Neural cell (in vitro differentiated cells): ENCODE measurements at regions not wholly inside any gene's neighbourhood (a gene's known extent, or its start where the extent isn't known, plus 50 kb on each side); places are given as distances from the start of the nearest gene placed in this dataset.

Experiments
- H2AFZ ChIP-seq: fragments of 200-600, 300-800 bp; sonication (generic), shearing (Covaris generic); 2 replicates; pipeline ENCODE4 v1.6.0; 2014; ENCODE audit warnings: low read depth, mild to moderate bottlenecking, antibody characterized with exemption, low read length, moderate library complexity
- H3F3A ChIP-seq: fragments of 200-600 bp; shearing (Covaris generic); 2 replicates; pipeline ENCODE4 v1.6.1; 2016; ENCODE audit warnings: mild to moderate bottlenecking, moderate library complexity, mixed read lengths, antibody characterized with exemption, low read length; ENCODE audit not compliant: insufficient read depth, poor library complexity, severe bottlenecking
- H3K27ac ChIP-seq: fragments of 200-600, 300-800 bp; sonication (generic), shearing (Covaris generic); 2 replicates; pipeline ENCODE4 v1.5.1; 2014; ENCODE audit warnings: mild to moderate bottlenecking, low read length, moderate library complexity
- H3K27me3 ChIP-seq: fragments of 300-800, 200-600 bp; sonication (generic), shearing (Covaris generic); 2 replicates; pipeline ENCODE4 v1.6.0; 2014; ENCODE audit warnings: mild to moderate bottlenecking, low read depth, low read length, moderate library complexity; ENCODE audit not compliant: insufficient read depth
- H3K36me3 ChIP-seq: fragments of 300-800, 200-600 bp; sonication (generic), shearing (Covaris generic); 2 replicates; pipeline ENCODE4 v1.5.1; 2014; ENCODE audit warnings: mild to moderate bottlenecking, antibody characterized with exemption, low read length, moderate library complexity; ENCODE audit not compliant: insufficient read depth
- H3K4me2 ChIP-seq: fragments of 300-800, 200-600 bp; sonication (generic), shearing (Covaris generic); 2 replicates; pipeline ENCODE4 v1.6.0; 2014; ENCODE audit warnings: mild to moderate bottlenecking, low read length
- H3K4me3 ChIP-seq: fragments of 300-800, 200-600 bp; sonication (generic), shearing (Covaris generic); 2 replicates; pipeline ENCODE4 v1.5.1; 2014; ENCODE audit warnings: mild to moderate bottlenecking, low read length, moderate library complexity
- H3K79me2 ChIP-seq: fragments of 200-600 bp; shearing (Covaris generic); replicated peaks from 2 replicates; pipeline ENCODE4 v1.6.0; 2014; ENCODE audit warnings: mild to moderate bottlenecking, low read length, moderate library complexity; ENCODE audit not compliant: insufficient read depth
- H3K9ac ChIP-seq: fragments of 300-800, 200-600 bp; sonication (generic), shearing (Covaris generic); 2 replicates; pipeline ENCODE4 v1.6.1; 2016; ENCODE audit warnings: mild to moderate bottlenecking, low read length, mixed read lengths
- H3K9me2 ChIP-seq: fragments of 200-600 bp; shearing (Covaris generic); 2 replicates; pipeline ENCODE4 v1.6.1; 2016; ENCODE audit warnings: mild to moderate bottlenecking, low read length, mixed read lengths; ENCODE audit not compliant: insufficient read depth
- H3K9me3 ChIP-seq: fragments of 200-600, 300-800 bp; sonication (generic), shearing (Covaris generic); 2 replicates; pipeline ENCODE4 v1.6.1; 2016; ENCODE audit warnings: mild to moderate bottlenecking, mixed run types, low read length, moderate library complexity, mixed read lengths
- H4K20me1 ChIP-seq: fragments of 200-600 bp; shearing (Covaris generic); 2 replicates; pipeline ENCODE4 v1.6.1; 2016; ENCODE audit warnings: mild to moderate bottlenecking, mixed run types; ENCODE audit not compliant: insufficient read depth
- EP300 ChIP-seq: fragments of 450-650 bp; conservative IDR thresholded peaks from 2 replicates; pipeline ENCODE4 v1.6.1; 2014; ENCODE audit warnings: antibody characterized with exemption, mild to moderate bottlenecking, moderate library complexity; ENCODE audit not compliant: poor library complexity, severe bottlenecking
- EZH2 ChIP-seq: fragments of 200-600, 300-800 bp; shearing (Covaris generic), sonication (generic); IDR thresholded peaks from 2 replicates; pipeline ENCODE4 v1.6.1; 2014; ENCODE audit warnings: antibody characterized with exemption, low read length, borderline replicate concordance, mild to moderate bottlenecking; ENCODE audit not compliant: insufficient read depth, poor library complexity, severe bottlenecking
- MXI1 ChIP-seq: fragments of 450-650 bp; conservative IDR thresholded peaks from 2 replicates; pipeline ENCODE4 v1.6.1; 2014; ENCODE audit warnings: antibody characterized with exemption, mild to moderate bottlenecking; ENCODE audit not compliant: poor library complexity, severe bottlenecking
- POLR2AphosphoS5 ChIP-seq: IDR thresholded peaks from 2 replicates; pipeline ENCODE4 v1.6.1; 2012
- RAD21 ChIP-seq: fragments of 450-650 bp; conservative IDR thresholded peaks from 2 replicates; pipeline ENCODE4 v1.6.1; 2014; ENCODE audit warnings: antibody characterized with exemption, mild to moderate bottlenecking, moderate library complexity
- SMC3 ChIP-seq: fragments of 450-650 bp; conservative IDR thresholded peaks from 2 replicates; pipeline ENCODE4 v1.6.1; 2014; ENCODE audit warnings: antibody characterized with exemption, mild to moderate bottlenecking, moderate library complexity; ENCODE audit not compliant: poor library complexity
- TAF1 ChIP-seq: IDR thresholded peaks from 2 replicates; pipeline ENCODE4 v1.6.1; 2012; ENCODE audit warnings: low read depth
- TF ChIP-seq, protein P1 (sequence below): IDR thresholded peaks from 2 replicates; pipeline ENCODE4 v1.6.1; 2012; ENCODE audit warnings: borderline replicate concordance
- TF ChIP-seq, protein P2 (sequence below): fragments of 450-650 bp; IDR thresholded peaks from 2 replicates; pipeline ENCODE4 v1.5.1; 2014; ENCODE audit warnings: antibody characterized with exemption, mild to moderate bottlenecking, moderate library complexity; ENCODE audit not compliant: poor library complexity, severe bottlenecking

DNA sequence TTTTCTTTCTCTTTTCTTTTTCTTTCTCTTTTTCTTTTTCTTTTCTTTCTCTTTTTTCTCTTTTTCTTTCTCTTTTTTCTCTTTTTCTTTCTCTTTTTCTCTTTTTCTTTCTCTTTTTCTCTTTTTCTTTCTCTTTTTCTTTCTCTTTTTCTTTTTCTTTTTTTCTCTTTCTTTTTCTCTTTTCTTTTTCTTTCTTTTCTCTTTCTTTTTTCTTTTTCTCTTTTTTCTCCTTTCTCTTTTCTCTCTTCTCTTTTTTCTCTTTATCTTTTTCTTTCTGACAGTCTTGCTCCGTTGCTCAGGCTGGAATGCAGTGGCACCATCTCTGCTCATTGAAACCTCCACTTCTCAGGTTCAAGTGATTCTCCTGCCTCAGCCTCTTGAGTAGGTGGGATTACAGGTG lies 335.7 kb downstream of the SQOR start:
- Histone ChIP-seq H3K27me3 (no peaks in the 10 kb centered on the region), H3F3A (no peaks in the 10 kb centered on the region), H3K9me2 (no peaks in the 10 kb centered on the region), H3K36me3 (no peaks in the 10 kb centered on the region), H3K9me3 (no peaks in the 10 kb centered on the region), H3K27ac (no peak overlapping the region), H3K79me2 (no peaks in the 10 kb centered on the region), H3K4me3 (no peak overlapping the region), H4K20me1 (no peaks in the 10 kb centered on the region), H3K9ac (no peak overlapping the region), H3K4me2 (no peak overlapping the region), H2AFZ (no peak overlapping the region)
- TF ChIP-seq, protein P1, sequence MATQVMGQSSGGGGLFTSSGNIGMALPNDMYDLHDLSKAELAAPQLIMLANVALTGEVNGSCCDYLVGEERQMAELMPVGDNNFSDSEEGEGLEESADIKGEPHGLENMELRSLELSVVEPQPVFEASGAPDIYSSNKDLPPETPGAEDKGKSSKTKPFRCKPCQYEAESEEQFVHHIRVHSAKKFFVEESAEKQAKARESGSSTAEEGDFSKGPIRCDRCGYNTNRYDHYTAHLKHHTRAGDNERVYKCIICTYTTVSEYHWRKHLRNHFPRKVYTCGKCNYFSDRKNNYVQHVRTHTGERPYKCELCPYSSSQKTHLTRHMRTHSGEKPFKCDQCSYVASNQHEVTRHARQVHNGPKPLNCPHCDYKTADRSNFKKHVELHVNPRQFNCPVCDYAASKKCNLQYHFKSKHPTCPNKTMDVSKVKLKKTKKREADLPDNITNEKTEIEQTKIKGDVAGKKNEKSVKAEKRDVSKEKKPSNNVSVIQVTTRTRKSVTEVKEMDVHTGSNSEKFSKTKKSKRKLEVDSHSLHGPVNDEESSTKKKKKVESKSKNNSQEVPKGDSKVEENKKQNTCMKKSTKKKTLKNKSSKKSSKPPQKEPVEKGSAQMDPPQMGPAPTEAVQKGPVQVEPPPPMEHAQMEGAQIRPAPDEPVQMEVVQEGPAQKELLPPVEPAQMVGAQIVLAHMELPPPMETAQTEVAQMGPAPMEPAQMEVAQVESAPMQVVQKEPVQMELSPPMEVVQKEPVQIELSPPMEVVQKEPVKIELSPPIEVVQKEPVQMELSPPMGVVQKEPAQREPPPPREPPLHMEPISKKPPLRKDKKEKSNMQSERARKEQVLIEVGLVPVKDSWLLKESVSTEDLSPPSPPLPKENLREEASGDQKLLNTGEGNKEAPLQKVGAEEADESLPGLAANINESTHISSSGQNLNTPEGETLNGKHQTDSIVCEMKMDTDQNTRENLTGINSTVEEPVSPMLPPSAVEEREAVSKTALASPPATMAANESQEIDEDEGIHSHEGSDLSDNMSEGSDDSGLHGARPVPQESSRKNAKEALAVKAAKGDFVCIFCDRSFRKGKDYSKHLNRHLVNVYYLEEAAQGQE, result no peak
- no peak for TF ChIP-seq EZH2
- TF ChIP-seq POLR2AphosphoS5, result no peak
- TF ChIP-seq, protein P2, sequence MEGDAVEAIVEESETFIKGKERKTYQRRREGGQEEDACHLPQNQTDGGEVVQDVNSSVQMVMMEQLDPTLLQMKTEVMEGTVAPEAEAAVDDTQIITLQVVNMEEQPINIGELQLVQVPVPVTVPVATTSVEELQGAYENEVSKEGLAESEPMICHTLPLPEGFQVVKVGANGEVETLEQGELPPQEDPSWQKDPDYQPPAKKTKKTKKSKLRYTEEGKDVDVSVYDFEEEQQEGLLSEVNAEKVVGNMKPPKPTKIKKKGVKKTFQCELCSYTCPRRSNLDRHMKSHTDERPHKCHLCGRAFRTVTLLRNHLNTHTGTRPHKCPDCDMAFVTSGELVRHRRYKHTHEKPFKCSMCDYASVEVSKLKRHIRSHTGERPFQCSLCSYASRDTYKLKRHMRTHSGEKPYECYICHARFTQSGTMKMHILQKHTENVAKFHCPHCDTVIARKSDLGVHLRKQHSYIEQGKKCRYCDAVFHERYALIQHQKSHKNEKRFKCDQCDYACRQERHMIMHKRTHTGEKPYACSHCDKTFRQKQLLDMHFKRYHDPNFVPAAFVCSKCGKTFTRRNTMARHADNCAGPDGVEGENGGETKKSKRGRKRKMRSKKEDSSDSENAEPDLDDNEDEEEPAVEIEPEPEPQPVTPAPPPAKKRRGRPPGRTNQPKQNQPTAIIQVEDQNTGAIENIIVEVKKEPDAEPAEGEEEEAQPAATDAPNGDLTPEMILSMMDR, result no peak
- TF ChIP-seq EP300, result no peak
- TF ChIP-seq SMC3, result no peak
- no peak for TF ChIP-seq RAD21
- TF ChIP-seq MXI1, result no peak
- no peak for TF ChIP-seq TAF1

DNA sequence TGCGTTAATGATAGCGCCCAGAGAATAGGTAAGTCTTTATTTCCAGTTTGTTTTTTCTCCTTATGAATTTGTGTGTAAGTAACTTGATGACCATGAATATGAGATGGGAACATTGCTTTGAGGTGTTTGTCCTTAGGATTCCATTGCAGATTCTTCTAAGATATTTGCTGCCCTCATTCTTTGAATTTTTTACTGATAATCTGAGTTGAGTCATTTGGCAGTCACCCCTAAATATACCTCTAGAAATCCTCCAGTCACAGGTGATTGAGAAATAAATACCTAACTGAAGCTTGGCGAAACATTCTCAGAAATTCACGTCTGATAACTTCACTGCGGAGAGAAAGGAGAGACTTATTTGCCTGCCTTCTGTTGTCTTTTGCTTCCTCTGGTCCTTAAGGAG lies 345.5 kb downstream of the SQOR start:
- Histone ChIP-seq H3K27ac (no peak overlapping the region), H3K79me2 (no peaks in the 10 kb centered on the region), H2AFZ (no peak overlapping the region), H3K4me2 (no peak overlapping the region), H3K27me3 (no peaks in the 10 kb centered on the region), H3K4me3 (no peak overlapping the region), H3F3A (no peaks in the 10 kb centered on the region), H4K20me1 (no peaks in the 10 kb centered on the region), H3K9ac (no peak overlapping the region), H3K9me3 (no peaks in the 10 kb centered on the region), H3K9me2 (no peaks in the 10 kb centered on the region), H3K36me3 (no peaks in the 10 kb centered on the region)
- no peak for TF ChIP-seq TAF1
- TF ChIP-seq SMC3, result no peak
- TF ChIP-seq POLR2AphosphoS5, result no peak
- no peak for TF ChIP-seq EP300
- TF ChIP-seq MXI1, result no peak
- TF ChIP-seq, protein P1, result no peak
